GM10266 (cell line): ENCODE measurements at regions not wholly inside any gene's neighbourhood (a gene's known extent, or its start where the extent isn't known, plus 50 kb on each side); places are given as distances from the start of the nearest gene placed in this dataset.

Source experiments
- DNase-seq: peaks from one replicate; pipeline ENCODE4 v3.0.0; 2012; ENCODE audit errors: extremely low spot score
- CTCF ChIP-seq: IDR thresholded peaks from 2 replicates; pipeline ENCODE4 v1.5.1; 2012; ENCODE audit warnings: mild to moderate bottlenecking, low read depth; ENCODE audit not compliant: control insufficient read depth, insufficient read depth; ENCODE audit errors: missing control alignments

DNA sequence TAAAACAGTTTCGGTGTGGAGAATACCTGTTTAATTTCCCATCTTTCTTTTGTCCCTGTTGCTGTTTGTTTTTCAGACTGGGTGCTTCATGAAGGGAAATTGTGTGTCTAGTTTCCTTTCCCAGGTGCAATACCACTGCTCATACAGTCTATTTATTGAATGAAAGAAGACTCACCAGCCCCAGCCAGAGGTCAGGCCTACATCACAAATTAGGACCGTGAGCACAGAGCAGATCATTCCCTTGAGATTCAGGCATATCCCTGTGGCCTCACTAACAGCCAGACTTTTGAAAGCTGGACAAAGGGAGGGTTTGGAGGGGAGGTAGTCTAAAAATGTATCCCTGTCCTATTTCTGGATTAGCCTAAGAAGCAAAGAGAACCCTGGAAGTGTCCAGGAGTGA lies 278.9 kb downstream of the IRS1 start:
- no peak for TF ChIP-seq CTCF
- no peak for DNase-seq

GRCh38 chr2:226515344-226516055 lies 284.1 kb downstream of the IRS1 start:
- TF ChIP-seq CTCF: no peak
- no peak for DNase-seq

DNA sequence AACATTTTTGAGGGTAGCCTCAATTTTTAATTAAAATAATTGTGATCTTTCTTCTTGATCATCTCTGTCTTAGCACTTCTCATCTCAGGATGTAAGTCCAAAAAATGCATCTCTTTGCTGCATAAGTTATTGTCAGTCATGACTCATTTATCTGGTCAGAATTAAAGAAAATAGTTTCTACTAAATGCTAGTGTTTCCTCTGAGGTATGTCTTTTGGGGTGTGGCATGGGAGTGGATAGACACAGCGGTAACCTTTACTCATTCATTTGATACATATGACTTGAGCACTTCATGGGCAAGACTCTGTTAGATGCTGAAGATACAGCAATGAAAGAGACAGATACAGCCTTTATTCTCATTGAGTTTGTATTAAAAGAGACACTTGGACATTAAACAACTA lies 284.7 kb downstream of the IRS1 start:
- TF ChIP-seq CTCF: no peak
- DNase-seq: no peak

DNA sequence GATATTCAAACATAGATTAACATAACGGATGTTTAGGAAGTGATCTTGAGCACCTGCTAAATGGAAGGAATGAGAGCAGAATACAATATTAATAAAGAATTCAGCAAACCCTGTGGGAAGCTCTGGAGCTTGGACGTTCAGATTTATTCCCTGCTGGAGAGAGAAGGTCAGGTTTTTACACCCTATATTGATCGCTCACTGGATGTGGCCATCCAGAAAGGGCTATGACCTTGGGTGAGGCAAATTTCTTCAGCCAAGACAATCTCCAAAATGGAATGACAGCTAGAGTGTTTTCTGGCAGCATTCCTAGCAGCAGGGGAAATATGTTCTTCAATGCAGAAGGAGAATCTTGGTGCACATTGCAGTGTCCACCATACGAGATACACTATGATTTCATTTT lies 288.3 kb downstream of the IRS1 start:
- DNase-seq: no peak
- no peak for TF ChIP-seq CTCF

GRCh38 chr2:226508683-226509082 lies 290.9 kb downstream of the IRS1 start:
- no peak for DNase-seq
- no peak for TF ChIP-seq CTCF

- no peak for DNase-seq
- TF ChIP-seq CTCF: no peak
Measured at GRCh38 chr2:226508005-226508404, 291.6 kb downstream of the IRS1 start.

- no peak for DNase-seq
- TF ChIP-seq CTCF: no peak
Measured at GRCh38 chr2:226497146-226497909, 302.3 kb downstream of the IRS1 start.
